ENCODE measurements at regions not wholly inside any gene's neighbourhood (a gene's known extent, or its start where the extent isn't known, plus 50 kb on each side); places are given as distances from the start of the nearest gene placed in this dataset.

GRCh38 chr17:77769215-77769614 lies 189.3 kb upstream of the TNRC6C start:
- no peak for TF ChIP-seq KAT7 (CRISPR knock-in tag; IDR thresholded peaks at IDR 0.05; ENCODE audit: borderline replicate concordance)
- TF ChIP-seq NR2C2 (CRISPR knock-in tag; IDR thresholded peaks at IDR 0.05), result no peak
- no peak for TF ChIP-seq CTCF (IDR thresholded peaks at IDR 0.05)
- TF ChIP-seq MAX (CRISPR knock-in tag; IDR thresholded peaks at IDR 0.05), result no peak
- TF ChIP-seq E2F1 (CRISPR knock-in tag; IDR thresholded peaks at IDR 0.05), result no peak
- no peak for TF ChIP-seq ELF4 (CRISPR knock-in tag; IDR thresholded peaks at IDR 0.05; ENCODE audit: low read depth)
- TF ChIP-seq ZBTB43 (CRISPR knock-in tag; IDR thresholded peaks at IDR 0.05), result no peak
- TF ChIP-seq STAT6 (CRISPR knock-in tag; conservative IDR thresholded peaks at IDR 0.05; ENCODE audit: low read depth), result no peak
- TF ChIP-seq USF2 (CRISPR knock-in tag; IDR thresholded peaks at IDR 0.05), result no peak
- no peak for TF ChIP-seq ETV6 (CRISPR knock-in tag; IDR thresholded peaks at IDR 0.05)
- TF ChIP-seq AFF4 (CRISPR knock-in tag; IDR thresholded peaks at IDR 0.05; ENCODE audit: borderline replicate concordance), result no peak

Data from WTC11 (cell line).